GM20000 (cell line): ENCODE measurements at regions not wholly inside any gene's neighbourhood (a gene's known extent, or its start where the extent isn't known, plus 50 kb on each side); places are given as distances from the start of the nearest gene placed in this dataset.

ENCODE experiments used
- DNase-seq: peaks from one replicate; pipeline ENCODE4 v3.0.0; 2012; ENCODE audit warnings: low spot score
- TF ChIP-seq, protein P1 (sequence below): IDR thresholded peaks from 2 replicates; pipeline ENCODE4 v1.5.1; 2012; ENCODE audit warnings: mild to moderate bottlenecking, control low read depth; ENCODE audit errors: extremely low read depth, missing control alignments

DNA sequence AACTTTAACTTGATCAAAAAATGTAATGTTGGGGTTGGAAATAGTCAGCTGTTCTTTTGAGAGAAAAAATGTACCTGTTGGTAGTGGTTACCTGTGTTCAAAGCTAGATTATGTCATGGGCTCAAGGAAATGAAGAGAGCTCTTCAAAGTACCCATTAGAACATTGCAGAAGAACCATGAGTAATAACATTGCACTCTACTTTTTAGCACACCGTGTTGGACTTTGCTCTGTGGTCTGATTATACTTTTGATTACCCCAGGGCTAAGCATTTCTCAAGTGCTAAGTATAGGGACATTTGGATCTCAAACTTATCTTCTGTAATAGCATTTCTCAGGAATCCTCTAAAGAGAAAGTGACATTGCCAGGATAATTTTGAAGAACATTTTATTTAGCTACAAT lies 1122.8 kb upstream of the CELF4 start:
- DNase-seq, result no peak
- TF ChIP-seq, protein P1, sequence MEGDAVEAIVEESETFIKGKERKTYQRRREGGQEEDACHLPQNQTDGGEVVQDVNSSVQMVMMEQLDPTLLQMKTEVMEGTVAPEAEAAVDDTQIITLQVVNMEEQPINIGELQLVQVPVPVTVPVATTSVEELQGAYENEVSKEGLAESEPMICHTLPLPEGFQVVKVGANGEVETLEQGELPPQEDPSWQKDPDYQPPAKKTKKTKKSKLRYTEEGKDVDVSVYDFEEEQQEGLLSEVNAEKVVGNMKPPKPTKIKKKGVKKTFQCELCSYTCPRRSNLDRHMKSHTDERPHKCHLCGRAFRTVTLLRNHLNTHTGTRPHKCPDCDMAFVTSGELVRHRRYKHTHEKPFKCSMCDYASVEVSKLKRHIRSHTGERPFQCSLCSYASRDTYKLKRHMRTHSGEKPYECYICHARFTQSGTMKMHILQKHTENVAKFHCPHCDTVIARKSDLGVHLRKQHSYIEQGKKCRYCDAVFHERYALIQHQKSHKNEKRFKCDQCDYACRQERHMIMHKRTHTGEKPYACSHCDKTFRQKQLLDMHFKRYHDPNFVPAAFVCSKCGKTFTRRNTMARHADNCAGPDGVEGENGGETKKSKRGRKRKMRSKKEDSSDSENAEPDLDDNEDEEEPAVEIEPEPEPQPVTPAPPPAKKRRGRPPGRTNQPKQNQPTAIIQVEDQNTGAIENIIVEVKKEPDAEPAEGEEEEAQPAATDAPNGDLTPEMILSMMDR, result no peak

DNA sequence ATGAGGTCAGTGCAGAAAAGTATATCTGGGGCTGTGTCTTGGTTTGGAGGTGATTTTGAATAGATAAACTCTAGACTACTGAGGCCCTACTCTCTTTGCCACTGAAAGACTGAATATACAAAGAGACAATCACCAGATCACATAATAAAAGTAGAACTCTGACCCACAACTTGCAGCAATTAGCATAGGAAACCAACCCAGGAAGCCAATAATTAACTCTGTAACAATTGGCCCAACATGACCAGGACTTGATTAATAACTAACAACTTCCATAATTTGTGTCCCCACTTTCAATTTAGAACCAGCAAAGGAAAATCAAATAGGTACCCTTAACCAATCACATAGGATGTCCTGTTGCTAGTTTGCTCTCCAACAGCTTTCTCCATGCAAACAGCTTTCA lies 1104.9 kb upstream of the CELF4 start:
- no peak for DNase-seq
- TF ChIP-seq, protein P1, result no peak

DNA sequence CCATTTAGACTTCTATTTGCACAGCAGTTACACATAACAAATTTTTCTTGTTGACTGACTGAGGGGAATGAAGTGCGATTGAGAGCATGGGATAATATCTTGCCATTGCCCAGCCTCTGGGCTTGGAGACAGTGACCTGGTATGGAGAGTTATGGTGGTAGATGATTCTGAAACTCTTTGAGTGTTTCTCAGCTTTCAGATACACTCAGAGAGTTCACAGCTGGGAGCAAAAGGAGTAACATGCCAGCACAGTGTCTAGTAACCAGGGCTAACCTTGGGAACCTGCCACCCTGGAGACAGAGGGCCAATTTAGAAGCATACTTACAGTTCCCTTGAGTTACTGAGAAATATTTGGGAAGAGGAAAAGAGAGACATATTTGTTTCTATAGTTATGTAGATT lies 1099.3 kb upstream of the CELF4 start:
- no peak for DNase-seq

GRCh38 chr18:38663682-38664081 lies 1098.1 kb upstream of the CELF4 start:
- no peak for DNase-seq
- TF ChIP-seq, protein P1, result no peak

More for the DNA sequence above, 1099.3 kb upstream of the CELF4 start:
- TF ChIP-seq, protein P1, result no peak

GRCh38 chr18:38663270-38663669 lies 1097.7 kb upstream of the CELF4 start:
- TF ChIP-seq, protein P1, result no peak
- DNase-seq, result no peak

DNA sequence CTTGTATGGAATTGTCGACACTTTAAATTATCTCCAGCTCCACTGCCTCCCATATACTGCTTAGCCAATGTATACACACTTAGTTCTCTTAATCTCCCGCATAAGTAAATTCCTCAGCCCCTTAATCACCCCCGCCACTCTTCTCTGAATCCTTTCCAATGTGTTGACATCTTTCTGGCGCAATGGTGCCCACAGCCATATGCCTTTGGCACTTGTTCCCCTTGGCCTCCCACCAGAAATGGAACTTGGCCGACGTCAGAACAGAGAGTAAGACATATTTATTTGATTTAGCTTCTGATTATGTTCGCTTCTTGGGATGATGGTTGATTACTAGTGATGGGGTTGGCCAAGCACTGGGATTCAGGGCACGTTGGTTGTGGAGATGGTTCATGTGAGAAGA lies 1089.3 kb upstream of the CELF4 start:
- TF ChIP-seq, protein P1, result no peak
- DNase-seq, result no peak

- TF ChIP-seq, protein P1, result no peak
Measured at GRCh38 chr18:38651736-38652135, 1086.1 kb upstream of the CELF4 start.

GRCh38 chr18:38648179-38648578 lies 1082.6 kb upstream of the CELF4 start:
- no peak for DNase-seq
- TF ChIP-seq, protein P1, result no peak

More at GRCh38 chr18:38651736-38652135, 1086.1 kb upstream of the CELF4 start:
- DNase-seq, result no peak
